ENCODE measurements at regions not wholly inside any gene's neighbourhood (a gene's known extent, or its start where the extent isn't known, plus 50 kb on each side); places are given as distances from the start of the nearest gene placed in this dataset.

- TF ChIP-seq, protein P1, sequence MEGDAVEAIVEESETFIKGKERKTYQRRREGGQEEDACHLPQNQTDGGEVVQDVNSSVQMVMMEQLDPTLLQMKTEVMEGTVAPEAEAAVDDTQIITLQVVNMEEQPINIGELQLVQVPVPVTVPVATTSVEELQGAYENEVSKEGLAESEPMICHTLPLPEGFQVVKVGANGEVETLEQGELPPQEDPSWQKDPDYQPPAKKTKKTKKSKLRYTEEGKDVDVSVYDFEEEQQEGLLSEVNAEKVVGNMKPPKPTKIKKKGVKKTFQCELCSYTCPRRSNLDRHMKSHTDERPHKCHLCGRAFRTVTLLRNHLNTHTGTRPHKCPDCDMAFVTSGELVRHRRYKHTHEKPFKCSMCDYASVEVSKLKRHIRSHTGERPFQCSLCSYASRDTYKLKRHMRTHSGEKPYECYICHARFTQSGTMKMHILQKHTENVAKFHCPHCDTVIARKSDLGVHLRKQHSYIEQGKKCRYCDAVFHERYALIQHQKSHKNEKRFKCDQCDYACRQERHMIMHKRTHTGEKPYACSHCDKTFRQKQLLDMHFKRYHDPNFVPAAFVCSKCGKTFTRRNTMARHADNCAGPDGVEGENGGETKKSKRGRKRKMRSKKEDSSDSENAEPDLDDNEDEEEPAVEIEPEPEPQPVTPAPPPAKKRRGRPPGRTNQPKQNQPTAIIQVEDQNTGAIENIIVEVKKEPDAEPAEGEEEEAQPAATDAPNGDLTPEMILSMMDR (IDR thresholded peaks at IDR 0.05) = no peak
- TF ChIP-seq POLR2A (IDR thresholded peaks at IDR 0.05) = no peak
Observed at GRCh38 chr3:21120826-21121225, 630.2 kb downstream of the ZNF385D start.

Data from Peyer's patch (tissue), 4 donors.